ENCODE measurements at regions not wholly inside any gene's neighbourhood (a gene's known extent, or its start where the extent isn't known, plus 50 kb on each side); places are given as distances from the start of the nearest gene placed in this dataset.

GRCh38 chr19:8935460-8935859, 74.7 kb downstream of the MUC16 start:
- TF ChIP-seq POLR2AphosphoS5 (IDR thresholded peaks at IDR 0.05): no peak
- TF ChIP-seq, protein P1, sequence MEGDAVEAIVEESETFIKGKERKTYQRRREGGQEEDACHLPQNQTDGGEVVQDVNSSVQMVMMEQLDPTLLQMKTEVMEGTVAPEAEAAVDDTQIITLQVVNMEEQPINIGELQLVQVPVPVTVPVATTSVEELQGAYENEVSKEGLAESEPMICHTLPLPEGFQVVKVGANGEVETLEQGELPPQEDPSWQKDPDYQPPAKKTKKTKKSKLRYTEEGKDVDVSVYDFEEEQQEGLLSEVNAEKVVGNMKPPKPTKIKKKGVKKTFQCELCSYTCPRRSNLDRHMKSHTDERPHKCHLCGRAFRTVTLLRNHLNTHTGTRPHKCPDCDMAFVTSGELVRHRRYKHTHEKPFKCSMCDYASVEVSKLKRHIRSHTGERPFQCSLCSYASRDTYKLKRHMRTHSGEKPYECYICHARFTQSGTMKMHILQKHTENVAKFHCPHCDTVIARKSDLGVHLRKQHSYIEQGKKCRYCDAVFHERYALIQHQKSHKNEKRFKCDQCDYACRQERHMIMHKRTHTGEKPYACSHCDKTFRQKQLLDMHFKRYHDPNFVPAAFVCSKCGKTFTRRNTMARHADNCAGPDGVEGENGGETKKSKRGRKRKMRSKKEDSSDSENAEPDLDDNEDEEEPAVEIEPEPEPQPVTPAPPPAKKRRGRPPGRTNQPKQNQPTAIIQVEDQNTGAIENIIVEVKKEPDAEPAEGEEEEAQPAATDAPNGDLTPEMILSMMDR (IDR thresholded peaks at IDR 0.05): no peak

Data from breast epithelium (tissue), 3 donors.